Cardiac muscle cell (in vitro differentiated cells and primary cell): ENCODE measurements at regions not wholly inside any gene's neighbourhood (a gene's known extent, or its start where the extent isn't known, plus 50 kb on each side); places are given as distances from the start of the nearest gene placed in this dataset.
A peak's percentile ranks its signal among the peaks of the same experiment; 100 is the strongest.
"Not testable (repeated sequence)": the region's sequence is repeated elsewhere in the genome, so short reads cannot be mapped to it uniquely, and the experiment has no call there.

Experiments used
- DNase-seq, 2 donors: peaks; one replicate each; pipeline versions ENCODE4 v3.0.0 to v3.0.0-alpha.2; 2010 to 2017; ENCODE audit warnings: low read depth in 1 of 2, low spot score in 1 of 2
- H3K27ac ChIP-seq: fragments of 200-600 bp; sonication (generic); 2 replicates; pipeline ENCODE4 v1.5.1; 2016
- H3K27me3 ChIP-seq: fragments of 200-600 bp; sonication (generic); 2 replicates; pipeline ENCODE4 v1.6.0; 2016; ENCODE audit warnings: control low read depth
- H3K36me3 ChIP-seq: fragments of 200-600 bp; sonication (generic); 2 replicates; pipeline ENCODE4 v1.5.1; 2016; ENCODE audit warnings: control low read depth
- H3K4me1 ChIP-seq: fragments of 200-600 bp; sonication (generic); 2 replicates; pipeline ENCODE4 v1.8.1; 2017; ENCODE audit warnings: low read depth, mild to moderate bottlenecking, mixed run types
- H3K4me3 ChIP-seq: fragments of 200-600 bp; sonication (generic); 2 replicates; pipeline ENCODE4 v1.5.1; 2016; ENCODE audit warnings: mild to moderate bottlenecking
- H3K9me3 ChIP-seq: fragments of 200-600 bp; sonication (generic); 2 replicates; pipeline ENCODE4 v1.5.1; 2017; ENCODE audit warnings: low read depth, mild to moderate bottlenecking, control low read depth
- TF ChIP-seq, protein P1 (sequence below): IDR thresholded peaks from 2 replicates; pipeline ENCODE4 v1.5.1; 2012; ENCODE audit warnings: low read depth, mild to moderate bottlenecking, low read length

DNA sequence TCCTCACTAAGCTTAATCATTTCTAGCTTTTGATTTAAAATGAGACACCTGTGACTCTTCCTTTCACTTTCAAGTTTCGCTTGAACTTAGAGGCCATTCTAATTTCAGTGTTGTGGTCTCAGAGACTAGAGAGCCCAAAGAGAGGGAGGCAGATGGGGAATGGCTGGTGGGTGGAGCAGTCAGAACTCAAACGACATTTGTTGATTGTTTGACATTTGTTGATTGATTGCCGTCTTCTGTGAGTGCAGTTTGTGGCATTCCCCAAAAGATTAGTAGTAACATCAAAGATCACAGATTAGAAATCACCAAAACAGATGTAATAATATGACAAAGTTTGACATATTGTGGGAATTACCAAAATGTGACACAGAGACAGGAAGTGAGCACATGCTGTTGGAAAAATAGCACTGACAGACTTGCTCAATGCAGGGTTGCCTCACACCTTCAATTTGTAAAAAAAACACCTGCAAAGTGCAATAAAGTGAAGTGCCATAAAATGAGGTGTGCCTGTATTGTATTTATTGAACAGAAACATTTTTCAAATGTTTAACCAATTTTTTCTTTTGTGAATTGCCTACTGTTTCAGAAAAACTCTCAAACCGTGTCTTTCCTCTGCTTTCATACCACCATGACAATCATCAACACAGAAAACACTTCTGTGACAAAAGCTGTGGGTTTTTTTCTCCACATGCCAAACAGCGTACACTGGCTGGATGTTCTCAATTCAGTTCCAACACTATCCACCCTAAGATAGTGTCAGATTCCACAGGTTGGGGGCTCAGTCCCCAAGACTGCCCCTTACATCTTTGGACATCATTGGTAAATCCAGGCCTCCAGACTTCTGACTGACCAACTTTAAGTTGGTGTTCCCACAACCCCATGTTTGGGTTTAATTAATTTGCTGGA, 376.3 kb upstream of the RGS6 start:
- no peaks in the 10 kb centered on the region for H3K27me3 ChIP-seq
- no peak overlapping the region for H3K4me3 ChIP-seq
- peak overlapping the region; percentile 83 for H3K27ac ChIP-seq
- H3K9me3 ChIP-seq: no peaks in the 10 kb centered on the region
- no peaks in the 10 kb centered on the region for H3K36me3 ChIP-seq
- peak in 1 of 2 donors; percentile 26 for DNase-seq
- TF ChIP-seq, protein P1, sequence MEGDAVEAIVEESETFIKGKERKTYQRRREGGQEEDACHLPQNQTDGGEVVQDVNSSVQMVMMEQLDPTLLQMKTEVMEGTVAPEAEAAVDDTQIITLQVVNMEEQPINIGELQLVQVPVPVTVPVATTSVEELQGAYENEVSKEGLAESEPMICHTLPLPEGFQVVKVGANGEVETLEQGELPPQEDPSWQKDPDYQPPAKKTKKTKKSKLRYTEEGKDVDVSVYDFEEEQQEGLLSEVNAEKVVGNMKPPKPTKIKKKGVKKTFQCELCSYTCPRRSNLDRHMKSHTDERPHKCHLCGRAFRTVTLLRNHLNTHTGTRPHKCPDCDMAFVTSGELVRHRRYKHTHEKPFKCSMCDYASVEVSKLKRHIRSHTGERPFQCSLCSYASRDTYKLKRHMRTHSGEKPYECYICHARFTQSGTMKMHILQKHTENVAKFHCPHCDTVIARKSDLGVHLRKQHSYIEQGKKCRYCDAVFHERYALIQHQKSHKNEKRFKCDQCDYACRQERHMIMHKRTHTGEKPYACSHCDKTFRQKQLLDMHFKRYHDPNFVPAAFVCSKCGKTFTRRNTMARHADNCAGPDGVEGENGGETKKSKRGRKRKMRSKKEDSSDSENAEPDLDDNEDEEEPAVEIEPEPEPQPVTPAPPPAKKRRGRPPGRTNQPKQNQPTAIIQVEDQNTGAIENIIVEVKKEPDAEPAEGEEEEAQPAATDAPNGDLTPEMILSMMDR: no peak
- peaks cover 22% of the 10 kb centered on the region for H3K4me1 ChIP-seq

DNA sequence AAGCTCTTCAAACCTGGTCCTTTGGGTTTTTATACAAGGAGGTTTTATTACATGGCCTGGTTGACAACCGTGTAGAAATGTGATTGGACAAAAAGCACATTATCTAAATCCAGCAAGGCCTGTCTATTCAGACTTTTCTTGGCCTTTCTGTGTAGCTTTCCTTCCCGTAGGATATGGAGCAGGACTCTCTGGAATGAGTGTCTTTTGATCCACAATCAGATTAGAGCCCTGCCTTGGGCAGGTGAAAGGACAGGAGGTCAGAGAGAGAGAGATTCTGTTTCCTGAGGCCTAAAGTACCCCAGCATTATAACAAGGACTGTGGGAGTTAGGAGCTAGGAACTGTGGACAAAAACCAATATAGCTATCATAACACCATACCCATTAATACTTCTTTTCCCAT, 375.5 kb upstream of the RGS6 start:
- Histone ChIP-seq H3K27ac (peak overlapping the region; percentile 83), H3K9me3 (no peaks in the 10 kb centered on the region), H3K4me3 (no peak overlapping the region), H3K27me3 (no peaks in the 10 kb centered on the region), H3K4me1 (peaks cover 17% of the 10 kb centered on the region), H3K36me3 (no peaks in the 10 kb centered on the region)
- no peak for DNase-seq
- TF ChIP-seq, protein P1: no peak

DNA sequence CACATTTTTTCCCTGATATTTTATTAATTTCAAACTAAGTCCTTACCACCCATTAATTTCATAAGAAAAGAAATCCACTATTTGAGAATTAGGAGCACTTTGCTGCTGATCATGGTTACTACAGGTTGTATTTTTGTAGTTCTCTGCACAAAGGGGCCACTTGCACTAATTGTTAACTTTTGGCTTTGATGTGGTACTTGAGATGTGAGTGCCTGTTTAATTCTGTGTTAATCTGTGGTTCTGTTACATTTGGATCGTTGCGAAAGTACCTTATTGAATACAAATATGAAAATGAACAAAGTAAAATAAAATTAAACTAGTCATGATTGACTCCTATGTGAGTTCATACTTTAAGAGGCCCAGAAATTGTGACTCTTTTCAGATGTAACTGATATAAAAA, 374.9 kb upstream of the RGS6 start:
- TF ChIP-seq, protein P1: no peak
- no peak for DNase-seq
- no peak overlapping the region for H3K4me3 ChIP-seq
- H3K4me1 ChIP-seq: peaks cover 17% of the 10 kb centered on the region
- no peaks in the 10 kb centered on the region for H3K36me3 ChIP-seq
- no peaks in the 10 kb centered on the region for H3K27me3 ChIP-seq
- no peaks in the 10 kb centered on the region for H3K9me3 ChIP-seq
- peak overlapping the region; percentile 83 for H3K27ac ChIP-seq

DNA sequence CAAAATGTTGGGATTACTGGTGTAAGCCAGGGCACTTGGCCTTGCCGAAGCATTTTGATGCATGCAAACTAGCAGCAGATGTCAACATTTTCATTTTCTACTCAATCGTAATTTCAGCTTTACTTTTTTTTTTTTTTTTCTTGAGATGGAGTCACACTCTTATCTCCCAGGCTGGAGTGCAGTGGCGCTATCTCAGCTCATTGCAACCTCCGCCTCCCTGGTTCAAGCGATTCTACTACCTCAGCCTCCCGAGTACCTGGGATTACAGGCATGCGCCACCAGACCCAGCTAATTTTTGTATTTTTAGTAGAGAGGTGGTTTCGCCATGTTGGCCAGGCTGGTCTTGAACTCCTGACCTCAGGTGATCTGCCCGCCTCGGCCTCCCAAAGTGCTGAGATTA, 373.3 kb upstream of the RGS6 start:
- DNase-seq, H3K27me3 ChIP-seq, H3K36me3 ChIP-seq, H3K4me3 ChIP-seq, H3K9me3 ChIP-seq, H3K27ac ChIP-seq: not testable (repeated sequence)
- peaks cover 17% of the 10 kb centered on the region for H3K4me1 ChIP-seq

DNA sequence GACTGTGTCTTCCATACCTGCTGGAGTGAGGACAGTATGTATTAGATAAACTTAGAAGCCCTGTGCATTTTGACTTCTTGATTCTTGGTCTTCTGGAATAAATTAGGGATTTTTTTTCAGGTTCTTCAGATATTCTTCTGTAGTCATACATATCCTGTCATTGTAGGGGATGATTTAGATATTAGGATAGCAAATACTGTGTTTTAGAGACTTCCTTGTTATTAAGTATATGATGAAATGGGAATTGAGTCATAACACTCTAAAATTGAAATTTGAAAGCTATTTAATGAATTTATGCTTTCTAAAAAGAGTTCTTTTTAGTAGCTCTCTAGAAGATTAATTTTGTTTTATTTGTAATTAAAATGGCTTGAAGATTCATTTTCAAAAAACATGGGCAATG, 371.5 kb upstream of the RGS6 start:
- Histone ChIP-seq H3K4me3 (no peak overlapping the region), H3K27ac (no peak overlapping the region), H3K27me3 (no peaks in the 10 kb centered on the region), H3K4me1 (peaks cover 18% of the 10 kb centered on the region), H3K36me3 (no peaks in the 10 kb centered on the region), H3K9me3 (no peaks in the 10 kb centered on the region)
- TF ChIP-seq, protein P1: no peak
- no peak for DNase-seq

DNA sequence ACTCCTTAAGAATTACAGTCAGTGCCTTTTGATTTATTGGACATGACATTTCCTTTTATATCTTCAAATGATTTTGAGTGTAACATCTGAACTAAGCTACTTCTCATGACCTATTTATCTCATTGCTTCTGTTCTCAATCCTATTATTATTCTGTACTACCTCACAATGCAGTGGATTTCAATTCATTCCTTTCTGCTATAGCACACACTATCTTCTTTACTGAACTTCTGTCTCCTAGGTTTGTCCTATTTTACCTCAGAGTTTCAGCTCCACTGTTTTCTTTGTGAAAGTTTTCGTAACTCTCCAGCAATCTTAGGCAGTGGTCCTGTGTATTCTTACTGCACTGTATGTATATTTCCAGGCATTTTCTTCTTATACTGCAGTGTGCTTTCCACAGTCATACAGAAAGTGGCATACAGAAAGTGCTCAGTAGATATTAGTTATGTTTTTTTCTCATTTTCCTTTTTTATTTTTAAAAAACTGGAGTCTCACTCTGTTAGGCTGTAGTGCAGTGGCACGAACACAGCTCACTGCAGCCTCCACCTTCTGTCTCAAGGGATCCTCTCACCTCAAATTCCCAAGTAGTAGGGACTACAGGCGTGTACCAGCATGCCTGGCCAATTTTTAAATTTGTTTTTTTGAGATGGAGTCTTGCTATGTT, 368.6 kb upstream of the RGS6 start:
- peaks cover 12% of the 10 kb centered on the region for H3K4me1 ChIP-seq
- TF ChIP-seq, protein P1: no peak
- H3K27me3 ChIP-seq: no peaks in the 10 kb centered on the region
- no peak overlapping the region for H3K27ac ChIP-seq
- no peaks in the 10 kb centered on the region for H3K36me3 ChIP-seq
- H3K9me3 ChIP-seq: no peaks in the 10 kb centered on the region
- DNase-seq: no peak
- H3K4me3 ChIP-seq: no peak overlapping the region
